Heart left ventricle (tissue), 13 donors: ENCODE measurements at regions not wholly inside any gene's neighbourhood (a gene's known extent, or its start where the extent isn't known, plus 50 kb on each side); places are given as distances from the start of the nearest gene placed in this dataset.

Experiments
- CTCF ChIP-seq, 12 donors: fragments of 200-600 bp; sonication (generic) in 4 of 12; IDR thresholded peaks; one replicate each; pipeline versions ENCODE4 v1.5.0 to v1.8.0; 2018 to 2022; ENCODE audit warnings: antibody characterized with exemption in 12 of 12, mild to moderate bottlenecking in 5 of 12
- POLR2A ChIP-seq, 2 donors: fragments of 450-650 bp; IDR thresholded peaks; one replicate each; pipeline ENCODE4 v1.6.1; 2017; ENCODE audit warnings: antibody characterized with exemption in 2 of 2, mild to moderate bottlenecking in 2 of 2, moderate library complexity in 2 of 2
- donor health status: ischemic (EF 13 %, LVEDD 7.1; RV severe dilation, severe dysfunction).
- donor health status: DM: no; HTN: yes; CAD: no.
- donor health status: DM: no; HTN: no; CAD: no.
- donor health status: ischemic (EF 25% LVEDD 6.9; RV normal size, moderate dysfunction).
- donor health status: ischemic (EF 25% LVEDD 5.7; RV mildly dilated, moderate dysfunction).
- donor health status: ischemic (EF 35%, LVEDD 5.7; RV mildly dilated, moderate dysfunction).
- donor health status: nonischemic (EF 11% LVEDD 7.7; RV severe dilation, severe dysfunction).
- donor health status: DM: yes; HTN: yes; CAD: no.
- donor health status: PGD.
- donor health status: ischemic (EF 29% LVEDD 5.4; RV normal size, mild dysfunction).
- donor health status: nonischemic (EF 23%, LVEDD 6.1; RV moderate dilation, normal function).

GRCh38 chr2:15073664-15074063, 441.1 kb downstream of the LRATD1 start:
- TF ChIP-seq CTCF (IDR thresholded peaks at IDR 0.05) (no peak), POLR2A (IDR thresholded peaks at IDR 0.05) (no peak)
